NCI-H1105 treated with DMSO at 0.1 percent for 48 hours (cell line): ENCODE measurements at regions not wholly inside any gene's neighbourhood (a gene's known extent, or its start where the extent isn't known, plus 50 kb on each side); places are given as distances from the start of the nearest gene placed in this dataset.
"Not testable (repeated sequence)": the region's sequence is repeated elsewhere in the genome, so short reads cannot be mapped to it uniquely, and the experiment has no call there.

Experiments used
- DNase-seq: peaks from one replicate; lab custom pipeline; 2025; lab: John Stamatoyannopoulos, UW

DNA sequence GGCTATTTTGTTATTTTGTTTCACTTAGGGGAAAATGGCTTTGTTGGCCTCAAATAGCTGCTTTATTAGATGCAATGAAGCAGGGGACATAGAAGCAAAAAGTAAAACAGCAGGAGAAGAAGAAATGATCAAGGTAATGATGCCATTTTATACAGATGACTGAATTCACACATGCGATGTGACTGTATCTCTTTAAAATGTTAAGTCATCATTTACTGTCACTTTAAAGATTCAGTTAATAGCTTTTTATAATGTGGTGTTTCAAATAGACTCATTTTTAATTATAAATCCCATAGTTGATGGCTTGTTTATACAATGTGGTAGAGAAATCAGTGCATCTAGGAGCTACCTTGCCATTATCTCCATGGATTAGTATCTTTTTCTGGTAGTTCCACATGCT is 863.9 kb upstream of the DEFB115 start:
- not testable (repeated sequence) for DNase-seq

DNA sequence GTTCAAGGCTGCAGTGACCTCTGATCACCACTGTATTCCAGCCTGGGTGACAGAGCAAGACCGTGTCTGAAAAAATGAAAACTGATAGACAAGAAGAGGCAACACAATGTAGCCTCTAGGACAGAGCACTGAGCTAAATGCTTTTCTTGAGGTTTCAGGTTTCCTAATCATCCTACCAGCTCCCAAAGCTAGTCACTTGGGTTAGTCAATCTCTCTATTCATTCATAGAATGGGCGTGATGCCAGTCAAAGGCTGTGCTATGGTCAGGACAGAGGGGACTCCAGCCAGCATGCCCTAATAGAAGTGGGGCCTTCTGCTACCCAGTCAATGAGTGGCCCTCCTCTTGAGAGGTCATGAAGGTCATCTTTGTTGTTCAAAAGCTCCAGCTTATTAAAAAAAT is 860.4 kb upstream of the DEFB115 start:
- not testable (repeated sequence) for DNase-seq

GRCh38 chr20:30405061-30405460 is 852.4 kb upstream of the DEFB115 start:
- not testable (repeated sequence) for DNase-seq

GRCh38 chr20:30405585-30405984 is 851.9 kb upstream of the DEFB115 start:
- not testable (repeated sequence) for DNase-seq

GRCh38 chr20:30406370-30406769 is 851.1 kb upstream of the DEFB115 start:
- not testable (repeated sequence) for DNase-seq

DNA sequence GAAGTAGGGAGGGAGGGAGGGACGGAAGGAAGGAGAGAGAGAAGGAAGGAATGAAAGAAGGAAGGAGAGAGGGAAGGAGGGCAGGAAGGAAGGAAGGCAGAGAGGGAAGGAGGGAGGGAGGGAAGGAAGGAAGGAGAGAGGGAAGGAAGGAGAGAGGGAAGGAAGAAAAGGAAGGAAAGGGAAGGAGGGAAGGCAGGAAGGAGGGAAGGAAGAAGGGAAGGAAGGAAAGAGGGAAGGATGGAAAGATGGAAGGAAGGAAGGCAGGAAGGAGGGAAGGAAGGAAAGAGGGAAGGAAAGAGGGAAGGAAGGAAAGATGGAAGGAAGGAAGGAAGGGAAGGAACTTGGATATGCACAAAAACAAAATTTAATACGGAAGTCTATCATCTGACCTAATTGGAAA is 844.5 kb upstream of the DEFB115 start:
- DNase-seq, result no peak

- not testable (repeated sequence) for DNase-seq
Observed at GRCh38 chr20:30417387-30417786, 840.1 kb upstream of the DEFB115 start.

GRCh38 chr20:30418378-30418777 is 839.1 kb upstream of the DEFB115 start:
- not testable (repeated sequence) for DNase-seq

DNA sequence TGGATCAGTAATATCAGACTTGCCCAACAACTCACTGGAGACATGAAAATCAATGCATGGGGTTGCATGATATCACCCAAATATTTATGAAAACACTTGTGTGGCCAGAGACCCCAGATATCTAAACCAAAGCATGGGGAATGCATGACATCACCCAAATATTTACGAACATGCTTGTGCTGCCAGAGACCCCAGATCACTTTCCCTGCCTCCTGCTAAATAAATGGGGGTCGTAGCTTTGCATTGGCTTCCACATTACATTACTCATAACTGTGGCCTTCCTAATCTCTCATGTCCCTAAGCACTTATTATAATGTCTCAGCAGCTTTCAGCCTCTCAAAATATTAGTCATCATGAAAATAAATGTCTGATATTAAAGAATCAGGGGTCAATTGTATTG is 838.0 kb upstream of the DEFB115 start:
- DNase-seq, result no peak

DNA sequence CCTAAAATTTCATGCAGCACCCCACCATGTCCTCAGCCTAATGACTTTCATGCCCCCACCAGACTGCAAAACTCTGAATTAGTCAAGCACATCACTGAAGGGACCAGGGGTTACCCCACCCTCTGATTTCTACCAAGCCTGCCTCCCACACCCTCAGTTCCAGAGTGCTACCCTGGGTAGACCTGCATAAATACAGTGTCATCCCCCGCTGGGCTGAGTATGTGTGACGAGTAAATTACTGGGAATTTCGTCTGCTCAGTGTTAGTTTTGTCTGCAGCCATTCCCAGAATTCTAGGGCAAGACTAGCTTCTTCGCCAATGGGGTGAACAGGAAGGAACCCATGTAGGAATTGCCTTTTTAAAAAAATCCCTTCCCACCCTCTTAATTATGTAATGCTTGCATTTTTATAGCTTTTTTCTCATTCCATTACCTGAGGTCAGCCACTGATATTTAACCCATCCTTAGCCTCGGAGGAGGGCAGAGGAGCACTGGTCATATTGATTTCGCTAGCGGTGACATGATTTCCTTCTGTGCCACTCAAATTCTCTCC is 837.5 kb upstream of the DEFB115 start:
- not testable (repeated sequence) for DNase-seq
